Psoas muscle (tissue), 7 donors: ENCODE measurements at regions not wholly inside any gene's neighbourhood (a gene's known extent, or its start where the extent isn't known, plus 50 kb on each side); places are given as distances from the start of the nearest gene placed in this dataset.

Source experiments
- ATAC-seq, 4 donors: fragments of 200-7000 bp; cut with Tn5 transposase; one replicate each; pipeline ENCODE4 v1.9.1; 2020; ENCODE audit warnings: moderate library complexity in 3 of 4, mild to moderate bottlenecking in 2 of 4
- DNase-seq, 2 donors: peaks; one replicate each; pipeline ENCODE4 v3.0.0-alpha.2; 2020
- H3K27ac ChIP-seq: fragments of 200-600 bp; one replicate; pipeline ENCODE4 v1.8.0; 2022
- H3K27me3 ChIP-seq, 3 donors: fragments of 200-600 bp in 1 of 3; one replicate each; pipeline versions ENCODE4 v1.6.1 to v1.8.0; 2013 to 2022; ENCODE audit warnings: low read length in 2 of 3, mild to moderate bottlenecking in 2 of 3, moderate library complexity in 1 of 3; ENCODE audit not compliant: insufficient read depth in 3 of 3
- H3K36me3 ChIP-seq, 2 donors: fragments of 200-600 bp in 1 of 2; one replicate each; pipeline versions ENCODE4 v1.6.1 to v1.8.0; 2013 to 2022; ENCODE audit warnings: low read depth in 1 of 2, mild to moderate bottlenecking in 1 of 2, moderate library complexity in 1 of 2; ENCODE audit not compliant: insufficient read depth in 1 of 2
- H3K4me1 ChIP-seq: fragments of 200-600 bp; one replicate; pipeline ENCODE4 v1.8.0; 2022
- H3K4me3 ChIP-seq: fragments of 200-600 bp; one replicate; pipeline ENCODE4 v1.8.0; 2022; ENCODE audit warnings: mild to moderate bottlenecking
- H3K9me3 ChIP-seq: fragments of 200-600 bp; one replicate; pipeline ENCODE4 v1.8.0; 2022
- WGBS, 3 donors: extraction: QIAGEN DNeasy Blood & Tissue Kit; methylation state at CpG; one replicate each; pipeline versions ENCODE4 v1.1.6 to v1.1.7; 2013; 5-methylcytosine and 5-hydroxymethylcytosine counted together
- intact Hi-C, 2 donors: fragments of 100-400 bp; cut with DNase I; formaldehyde crosslinking; loops; one replicate each; pipeline versions ENCODE4 v1.11.0 to v1.14.2; 2022
- TF ChIP-seq, protein P1 (sequence below): fragments of 200-600 bp; IDR thresholded peaks from one replicate; pipeline ENCODE4 v1.8.0; 2022; ENCODE audit warnings: antibody characterized with exemption
- donor health status: healthy with polysubstance abuse.
- donor health status: DM: no; HTN: no; CAD: no; lungs with moderate emphysema.
- donor health status: Bipolar disorder and iron deficiency.
- donor health status: healthy.
- donor health status: DM: yes; HTN: yes; CAD: no.
- donor health status: DM: no; HTN: no; CAD: no.
- donor health status: DM: yes; HTN: yes; CAD: no.

DNA sequence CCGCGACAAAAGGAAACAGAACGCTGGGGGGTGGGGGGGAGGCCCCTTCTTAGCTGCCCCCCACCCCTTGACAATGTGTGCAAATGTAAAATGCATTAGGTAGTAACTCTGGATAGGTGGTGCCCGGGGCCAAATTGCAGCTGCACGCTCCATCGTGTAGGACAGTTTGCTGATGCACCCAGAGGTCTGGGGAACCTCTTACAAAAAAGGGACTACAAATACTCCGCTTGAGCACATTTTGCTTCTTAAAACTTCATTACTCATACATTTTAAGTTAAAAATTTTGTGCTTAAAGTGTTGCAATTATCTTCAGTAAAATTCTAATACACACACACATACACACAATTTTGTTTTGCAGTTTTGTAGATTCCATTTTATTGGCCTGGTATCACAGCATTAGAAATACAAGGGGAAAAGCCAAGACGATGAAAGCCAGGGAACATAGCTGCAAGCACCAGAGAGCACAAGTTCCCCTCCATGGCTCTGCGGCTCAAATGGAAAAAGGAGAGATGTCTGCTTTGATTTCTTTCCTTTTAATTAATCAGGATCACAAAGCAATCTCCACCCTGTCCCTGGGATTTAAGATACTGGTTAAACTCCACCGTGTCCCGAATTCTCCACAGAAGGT is 582.1 kb downstream of the ZEB2 start:
- TF ChIP-seq, protein P1, sequence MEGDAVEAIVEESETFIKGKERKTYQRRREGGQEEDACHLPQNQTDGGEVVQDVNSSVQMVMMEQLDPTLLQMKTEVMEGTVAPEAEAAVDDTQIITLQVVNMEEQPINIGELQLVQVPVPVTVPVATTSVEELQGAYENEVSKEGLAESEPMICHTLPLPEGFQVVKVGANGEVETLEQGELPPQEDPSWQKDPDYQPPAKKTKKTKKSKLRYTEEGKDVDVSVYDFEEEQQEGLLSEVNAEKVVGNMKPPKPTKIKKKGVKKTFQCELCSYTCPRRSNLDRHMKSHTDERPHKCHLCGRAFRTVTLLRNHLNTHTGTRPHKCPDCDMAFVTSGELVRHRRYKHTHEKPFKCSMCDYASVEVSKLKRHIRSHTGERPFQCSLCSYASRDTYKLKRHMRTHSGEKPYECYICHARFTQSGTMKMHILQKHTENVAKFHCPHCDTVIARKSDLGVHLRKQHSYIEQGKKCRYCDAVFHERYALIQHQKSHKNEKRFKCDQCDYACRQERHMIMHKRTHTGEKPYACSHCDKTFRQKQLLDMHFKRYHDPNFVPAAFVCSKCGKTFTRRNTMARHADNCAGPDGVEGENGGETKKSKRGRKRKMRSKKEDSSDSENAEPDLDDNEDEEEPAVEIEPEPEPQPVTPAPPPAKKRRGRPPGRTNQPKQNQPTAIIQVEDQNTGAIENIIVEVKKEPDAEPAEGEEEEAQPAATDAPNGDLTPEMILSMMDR = no peak
- H3K4me3 ChIP-seq = peak overlapping the region; percentile 75
- H3K4me1 ChIP-seq = peaks cover 12% of the 10 kb centered on the region
- DNase-seq (no peak), ATAC-seq (peak in 2 of 4 donors; percentile 41 to 51)
- 19 to 26% (median 19%) methylated on average over 11 of the region's 11 CpGs for WGBS, 3 donors
- intact Hi-C loops = no loop called here
- no peaks in the 10 kb centered on the region for H3K9me3 ChIP-seq
- no peaks in the 10 kb centered on the region for H3K27me3 ChIP-seq
- peak overlapping the region; percentile 38 for H3K27ac ChIP-seq
- no peaks in the 10 kb centered on the region for H3K36me3 ChIP-seq

DNA sequence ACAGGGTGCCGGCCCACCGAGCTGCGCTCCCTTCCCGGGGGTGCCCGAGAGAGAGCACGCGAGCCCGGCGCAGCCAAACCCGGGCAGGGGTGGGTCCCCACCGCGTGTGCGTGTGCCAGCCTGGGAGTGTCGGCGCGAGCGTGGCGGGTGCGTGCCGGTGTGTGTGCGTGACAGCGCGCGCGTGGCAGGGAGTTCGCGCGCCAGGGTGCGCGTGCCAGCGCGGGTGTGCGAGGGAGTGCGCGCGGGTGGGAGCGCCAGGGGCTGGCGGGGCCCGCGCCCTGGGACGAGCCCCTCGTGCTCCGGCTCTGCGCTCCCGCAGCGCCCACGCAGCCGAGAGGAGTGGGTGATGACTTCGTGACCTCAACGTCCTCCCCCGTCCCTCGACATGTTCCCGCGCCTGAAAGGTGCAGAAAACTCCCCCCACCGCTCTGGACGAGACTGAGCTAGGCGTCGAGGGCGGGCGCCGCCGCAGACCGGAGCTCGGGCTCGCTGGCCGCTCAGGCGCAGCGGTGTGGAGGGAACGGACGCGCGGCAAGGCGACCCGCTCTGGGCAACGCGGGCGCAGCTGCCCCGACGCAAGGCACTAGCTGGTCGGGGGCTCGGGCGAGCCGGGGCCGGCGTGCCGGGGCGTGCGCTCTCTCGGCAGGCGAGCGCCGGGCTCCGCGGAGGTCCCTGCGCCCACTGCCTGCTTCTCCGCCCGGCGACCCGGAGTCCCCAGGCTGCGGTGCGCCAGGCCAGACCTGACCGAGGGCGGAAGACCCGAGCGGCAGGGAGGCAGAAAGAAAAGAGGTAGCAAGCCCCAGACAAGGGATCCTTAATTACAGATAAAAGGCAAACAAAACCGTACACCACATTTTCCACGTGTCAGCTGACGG is 582.8 kb downstream of the ZEB2 start:
- 0 to 1% (median 0%) methylated on average over 94 to 108 of the region's 108 CpGs for WGBS, 3 donors
- TF ChIP-seq, protein P1 = no peak
- Histone ChIP-seq H3K27me3 (no peaks in the 10 kb centered on the region), H3K9me3 (no peaks in the 10 kb centered on the region), H3K4me3 (peak overlapping the region; percentile 75), H3K36me3 (no peaks in the 10 kb centered on the region), H3K4me1 (peaks cover 12% of the 10 kb centered on the region), H3K27ac (peak overlapping the region; percentile 38)
- ATAC-seq = peak; percentile 74 to 79 (median 77)
- intact Hi-C loops = no loop called here
- peak; percentile 18 to 51 for DNase-seq

DNA sequence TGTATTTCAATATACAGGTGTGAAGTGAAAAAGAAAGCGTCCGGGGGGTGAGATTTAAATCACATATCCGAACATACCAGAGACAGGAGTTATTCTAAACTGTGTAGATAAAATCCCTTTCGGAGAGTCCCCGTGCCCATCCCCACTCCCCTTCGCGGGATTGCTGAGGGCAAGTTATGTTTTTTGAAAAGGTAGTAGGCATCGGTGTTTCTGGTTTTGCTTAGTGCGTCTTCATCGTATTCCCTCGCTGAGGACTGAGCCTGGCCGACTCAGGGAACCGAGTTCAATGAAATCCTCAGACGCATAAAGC is 583.4 kb downstream of the ZEB2 start:
- WGBS, 3 donors = 8 to 16% (median 10%) methylated on average over 14 of the region's 14 CpGs
- intact Hi-C loops = no loop called here
- ATAC-seq (no peak), DNase-seq (no peak)
- H3K27ac ChIP-seq = peak overlapping the region; percentile 38
- no peaks in the 10 kb centered on the region for H3K27me3 ChIP-seq
- no peaks in the 10 kb centered on the region for H3K9me3 ChIP-seq
- peaks cover 12% of the 10 kb centered on the region for H3K4me1 ChIP-seq
- peak overlapping the region; percentile 75 for H3K4me3 ChIP-seq
- TF ChIP-seq, protein P1 = no peak
- no peaks in the 10 kb centered on the region for H3K36me3 ChIP-seq

DNA sequence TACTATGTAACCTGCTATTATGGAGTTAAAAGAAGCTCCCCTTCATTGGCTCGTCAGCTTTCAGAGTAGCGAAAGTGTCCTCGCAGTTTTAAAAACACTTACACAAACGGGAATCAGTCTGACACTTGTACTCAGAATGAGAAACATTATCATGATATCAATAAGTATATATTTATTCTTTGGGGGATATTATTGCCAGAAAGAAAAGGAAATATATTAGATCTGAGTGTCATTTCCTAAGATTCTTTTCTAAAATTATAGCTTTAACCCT is 584.5 kb downstream of the ZEB2 start:
- Histone ChIP-seq H3K27me3 (no peaks in the 10 kb centered on the region), H3K27ac (no peak overlapping the region), H3K4me1 (peaks cover 12% of the 10 kb centered on the region), H3K36me3 (no peaks in the 10 kb centered on the region), H3K4me3 (peak overlapping the region; percentile 75), H3K9me3 (no peaks in the 10 kb centered on the region)
- intact Hi-C loops = no loop called here
- no peak for DNase-seq
- WGBS, 3 donors = 45 to 54% (median 48%) methylated on average over 4 of the region's 4 CpGs
- TF ChIP-seq, protein P1 = no peak
- no peak for ATAC-seq
